ENCODE measurements at regions not wholly inside any gene's neighbourhood (a gene's known extent, or its start where the extent isn't known, plus 50 kb on each side); places are given as distances from the start of the nearest gene placed in this dataset.
"Not testable (repeated sequence)": the region's sequence is repeated elsewhere in the genome, so short reads cannot be mapped to it uniquely, and the experiment has no call there.

DNA sequence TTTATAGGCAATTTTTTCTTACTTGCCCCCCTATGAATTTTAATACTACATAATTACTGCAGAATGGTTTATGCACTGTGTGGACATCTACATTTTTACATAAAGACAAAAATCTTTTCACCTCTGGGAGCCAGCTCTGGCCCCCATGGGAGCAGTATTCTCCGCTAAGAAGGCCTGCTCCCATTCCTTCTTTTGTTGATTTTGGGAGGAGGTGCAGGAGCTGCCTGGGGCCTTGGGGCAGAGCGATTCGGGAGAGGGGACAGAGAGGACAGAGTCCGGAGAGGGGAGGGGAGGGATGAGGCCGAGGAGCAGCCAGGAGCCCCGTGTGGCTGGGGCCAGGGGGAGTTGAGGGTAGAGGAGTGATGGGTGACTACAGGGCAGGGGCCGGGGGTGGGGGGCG lies 452.0 kb downstream of the PREX1 start:
- DNase-seq = no peak

DNA sequence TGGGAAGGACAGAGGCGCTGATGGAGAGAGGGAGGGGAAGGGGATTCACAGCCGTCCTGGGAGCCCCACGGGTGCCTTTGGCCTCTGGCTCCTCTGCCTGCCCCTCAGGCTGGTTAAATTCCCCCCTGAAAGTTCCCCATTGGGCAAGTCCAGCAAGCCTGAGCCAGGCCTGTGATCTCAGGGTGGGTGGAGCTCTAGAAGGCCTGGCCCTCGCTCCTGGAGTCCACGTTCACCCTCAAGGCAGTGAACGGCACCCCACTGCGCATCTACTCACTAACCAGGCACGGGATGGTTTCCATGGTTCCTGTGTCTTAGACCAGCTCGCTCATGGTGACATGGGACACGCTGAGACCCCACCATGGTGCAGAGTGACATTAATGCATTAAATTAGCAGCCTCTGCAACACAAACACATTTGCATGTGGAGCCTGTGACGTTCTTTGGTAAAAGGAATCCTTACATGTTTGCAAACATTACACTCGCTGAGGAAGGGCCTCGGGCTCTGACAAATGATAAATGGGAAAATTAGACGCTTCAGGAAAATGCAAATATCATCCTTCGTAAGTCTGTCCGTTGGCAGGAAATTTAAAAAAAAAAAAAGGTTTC lies 452.7 kb downstream of the PREX1 start:
- no peak for DNase-seq

DNA sequence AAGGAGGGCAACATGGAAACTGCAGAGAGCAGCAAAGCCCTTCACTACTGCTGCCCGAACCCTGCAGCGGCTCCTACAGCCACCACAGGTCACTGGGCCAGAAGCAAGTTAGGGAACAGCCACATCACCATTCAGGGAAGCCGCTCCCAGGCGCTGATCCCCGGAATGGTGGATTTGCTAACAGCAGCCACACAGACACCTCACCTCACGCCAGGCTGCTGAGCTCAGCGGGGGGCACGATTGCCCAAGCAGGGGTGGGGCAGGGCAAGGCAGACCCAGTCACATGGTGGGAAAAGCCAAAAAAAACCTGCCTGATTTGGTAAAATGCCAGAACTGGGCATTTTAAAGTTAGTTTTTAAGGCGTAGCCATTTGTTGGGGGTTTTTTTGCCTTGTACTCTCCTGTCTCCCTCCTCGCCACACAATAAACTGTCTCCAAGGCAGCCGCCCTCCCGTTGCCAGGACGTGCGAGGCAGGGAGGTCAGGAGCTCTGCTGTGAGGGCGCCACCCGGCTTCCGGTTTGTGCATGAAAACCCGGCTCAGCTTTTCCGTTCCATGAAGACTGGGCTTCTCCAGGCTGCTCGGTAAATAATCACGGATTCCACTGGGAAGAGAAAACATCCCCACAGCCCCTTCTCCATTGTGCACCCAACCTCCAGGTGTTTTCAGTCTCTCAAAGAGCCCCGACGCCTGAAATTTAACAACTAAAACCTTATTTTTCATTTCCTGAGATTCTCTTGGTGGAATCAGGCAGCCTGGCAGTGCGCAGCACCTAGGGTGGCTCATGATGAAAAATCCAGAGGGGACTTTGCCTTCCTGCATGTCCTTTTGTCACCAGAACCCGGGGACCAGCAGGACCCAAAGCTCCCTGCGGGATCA lies 453.5 kb downstream of the PREX1 start:
- DNase-seq = not testable (repeated sequence)

DNA sequence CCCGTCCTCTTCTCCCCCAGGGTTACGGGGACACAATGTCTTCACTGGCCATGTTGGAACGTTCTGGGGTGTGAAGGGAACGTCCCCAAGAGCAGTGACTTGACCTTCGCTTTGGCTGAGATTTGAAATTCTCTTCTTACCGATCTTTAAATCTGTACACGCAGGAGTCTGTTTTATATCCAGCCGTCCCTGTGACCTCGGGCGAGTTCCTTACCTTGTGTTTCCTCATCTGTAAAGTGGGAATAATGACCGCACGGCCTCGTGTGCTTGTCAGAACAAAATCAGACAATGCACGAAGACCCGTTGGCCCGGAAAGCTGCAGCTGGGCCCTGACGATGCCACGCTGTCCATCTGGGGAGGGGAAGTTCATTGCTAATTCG lies 454.3 kb downstream of the PREX1 start:
- no peak for DNase-seq

DNA sequence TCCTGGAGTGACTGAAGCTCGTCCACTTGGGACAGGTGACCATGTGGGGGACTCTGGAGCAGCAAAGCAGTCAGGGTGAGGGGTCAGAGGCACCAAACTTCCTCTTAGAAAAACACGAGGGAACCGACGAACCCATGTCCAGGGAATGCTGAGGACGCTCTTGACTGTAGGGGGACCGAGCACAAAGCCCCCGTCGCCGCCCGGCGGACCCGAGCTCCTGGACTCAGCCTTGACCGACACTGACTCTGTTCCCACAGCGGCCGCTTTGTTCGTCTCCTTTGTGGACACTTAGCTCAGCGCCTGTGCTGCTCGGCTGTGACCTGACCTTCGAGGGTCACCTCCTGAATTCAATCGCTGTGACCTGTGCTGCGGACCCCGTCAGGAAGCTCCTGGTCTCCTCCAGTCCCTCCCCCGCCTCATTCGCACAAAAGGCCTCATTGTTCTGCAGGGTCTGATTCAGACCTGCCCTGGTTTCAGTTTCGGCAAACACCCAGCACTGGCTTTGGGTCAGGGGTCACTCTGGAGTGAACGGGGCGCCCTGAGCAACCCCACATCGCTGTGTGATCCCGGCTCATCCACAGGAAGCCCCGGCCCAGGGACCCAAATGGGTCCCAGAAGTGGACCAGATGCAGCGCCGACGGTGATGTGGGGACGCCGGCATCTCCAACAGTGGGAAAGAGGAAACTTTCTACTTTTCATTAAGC lies 454.8 kb downstream of the PREX1 start:
- DNase-seq = not testable (repeated sequence)

GRCh38 chr20:48371211-48371610 lies 456.6 kb downstream of the PREX1 start:
- DNase-seq = no peak

GRCh38 chr20:48368580-48369021 lies 459.2 kb downstream of the PREX1 start:
- DNase-seq = not testable (repeated sequence)

- DNase-seq = not testable (repeated sequence)
Measured at GRCh38 chr20:48367541-48368358, 460.0 kb downstream of the PREX1 start.

- DNase-seq = no peak
Measured at GRCh38 chr20:48366230-48366629, 461.6 kb downstream of the PREX1 start.

- no peak for DNase-seq
Measured at GRCh38 chr20:48364688-48365421, 462.9 kb downstream of the PREX1 start.

GRCh38 chr20:48364055-48364454 lies 463.7 kb downstream of the PREX1 start:
- DNase-seq = no peak

DNA sequence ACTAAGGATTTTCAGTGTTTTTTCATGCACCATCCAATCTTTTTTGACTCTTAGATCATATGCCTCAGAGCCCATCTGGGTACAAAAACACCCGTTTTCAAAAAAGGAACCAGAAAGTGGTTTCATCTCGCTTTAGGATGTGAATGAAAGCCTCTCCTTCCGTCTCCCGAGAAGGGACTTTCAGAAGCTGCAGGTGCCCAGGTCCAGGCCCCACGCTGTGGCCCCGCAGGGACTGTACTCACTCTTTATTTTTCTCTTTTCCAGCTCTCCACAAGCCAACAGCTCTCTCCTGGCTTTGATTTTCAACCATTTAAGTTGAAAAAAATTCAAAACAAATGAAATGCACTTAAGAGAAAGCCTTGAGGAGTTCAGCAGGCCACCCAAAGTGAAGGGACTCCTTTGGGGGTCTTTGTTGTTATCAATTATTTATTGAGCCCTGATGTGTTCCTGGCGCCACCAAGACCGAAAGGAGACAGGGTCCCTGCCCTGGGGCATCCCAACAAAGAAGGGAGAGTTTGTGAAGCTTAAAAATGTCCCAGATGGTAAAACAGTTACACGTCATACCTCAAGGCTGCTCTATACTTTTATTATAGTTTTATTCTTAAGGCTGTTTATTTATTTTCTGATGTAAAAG lies 467.3 kb downstream of the PREX1 start:
- DNase-seq = no peak

DNA sequence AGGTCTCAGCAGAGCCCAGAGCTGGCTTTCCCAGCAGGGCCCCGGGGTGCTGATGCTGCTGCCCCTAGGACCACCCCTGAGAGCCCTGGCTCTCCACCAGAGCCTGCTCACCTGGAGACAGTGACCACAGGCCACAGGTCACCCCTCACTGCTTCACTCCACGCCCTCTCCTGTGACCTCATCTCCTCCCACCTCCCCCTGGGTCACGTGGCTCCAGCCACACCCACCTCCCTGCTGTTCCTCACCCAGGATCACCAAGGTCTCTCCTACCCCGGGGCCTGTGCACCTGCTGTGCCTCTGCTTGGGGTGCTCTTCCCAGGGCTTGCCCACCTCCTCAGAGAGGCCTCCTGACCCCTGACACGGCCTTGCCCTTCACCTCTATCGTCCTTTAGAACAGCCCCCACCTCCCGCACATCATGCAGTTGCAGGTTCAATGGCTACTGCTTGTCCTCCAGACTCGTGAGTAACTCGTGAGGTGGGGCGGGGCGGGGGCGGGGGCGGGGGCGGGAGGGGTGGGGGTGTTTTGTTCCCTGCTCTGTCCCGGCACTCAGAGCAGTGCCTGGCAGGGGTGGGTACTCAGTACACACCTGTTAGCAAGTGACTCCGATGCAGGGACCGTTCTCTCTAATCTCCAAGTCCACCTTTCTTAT lies 468.0 kb downstream of the PREX1 start:
- no peak for DNase-seq

- not testable (repeated sequence) for DNase-seq
Measured at GRCh38 chr20:48359055-48359390, 468.8 kb downstream of the PREX1 start.

DNA sequence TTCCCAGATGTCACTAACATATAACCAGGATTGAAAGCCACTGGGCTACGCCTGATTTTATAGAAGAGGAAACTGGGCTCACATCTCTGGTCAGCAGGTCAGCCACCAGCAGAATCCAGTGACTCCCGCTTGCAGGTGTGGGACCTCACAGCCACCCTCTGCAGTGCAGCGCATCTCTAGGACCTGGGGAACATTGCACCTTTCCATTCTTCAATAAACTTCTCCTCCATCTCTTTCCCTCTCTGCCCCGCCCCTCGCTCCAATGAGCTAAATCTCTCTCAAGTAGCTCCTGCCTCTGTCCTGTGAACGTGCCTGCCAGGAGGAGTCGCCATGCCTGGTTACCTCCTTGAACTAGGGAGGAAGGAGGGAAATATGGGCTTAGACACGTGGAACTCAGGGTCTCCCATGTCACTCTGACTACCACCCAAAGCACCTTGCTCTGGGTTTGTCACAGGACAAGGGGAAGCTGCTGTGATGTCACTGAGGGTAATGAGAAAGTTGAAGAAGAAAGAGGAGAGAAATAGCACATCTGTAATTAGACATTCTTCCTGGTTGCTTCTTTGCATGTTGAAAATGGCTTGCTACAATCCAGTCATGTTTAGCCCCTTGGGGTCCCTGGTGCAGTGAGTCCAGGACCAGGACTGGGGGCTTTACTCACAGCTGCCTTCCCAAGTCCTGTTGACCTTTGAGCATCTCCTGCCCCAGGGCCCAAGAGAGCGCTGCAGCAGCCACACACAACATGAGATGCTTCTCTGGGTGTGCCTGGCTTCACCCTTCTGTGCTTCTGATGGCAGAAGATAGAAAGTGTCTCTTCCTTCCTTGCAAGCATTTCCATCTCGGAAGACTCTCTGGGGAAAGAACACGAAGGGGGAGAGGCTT lies 469.4 kb downstream of the PREX1 start:
- DNase-seq = no peak

DNA sequence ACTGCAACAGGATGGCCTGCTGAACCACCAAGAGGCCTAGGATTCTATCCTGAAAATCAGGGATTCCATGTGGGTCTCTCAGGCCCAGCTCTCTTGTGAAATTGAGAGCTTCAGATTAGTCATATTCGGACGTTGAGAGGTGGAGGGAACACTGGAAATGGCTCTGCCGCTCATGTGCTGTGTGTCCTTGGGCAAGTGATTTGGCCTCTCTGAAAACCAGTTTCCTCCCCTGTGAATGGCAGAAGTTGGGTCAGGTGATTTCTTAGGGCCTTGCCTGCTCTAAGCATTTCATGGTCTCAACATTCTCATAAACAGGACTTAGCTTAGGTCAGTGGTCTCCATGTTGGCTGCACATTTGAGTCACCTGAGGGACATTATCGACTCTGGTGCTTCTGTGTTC lies 470.1 kb downstream of the PREX1 start:
- no peak for DNase-seq

GRCh38 chr20:48354903-48355302 lies 472.9 kb downstream of the PREX1 start:
- DNase-seq = no peak

DNA sequence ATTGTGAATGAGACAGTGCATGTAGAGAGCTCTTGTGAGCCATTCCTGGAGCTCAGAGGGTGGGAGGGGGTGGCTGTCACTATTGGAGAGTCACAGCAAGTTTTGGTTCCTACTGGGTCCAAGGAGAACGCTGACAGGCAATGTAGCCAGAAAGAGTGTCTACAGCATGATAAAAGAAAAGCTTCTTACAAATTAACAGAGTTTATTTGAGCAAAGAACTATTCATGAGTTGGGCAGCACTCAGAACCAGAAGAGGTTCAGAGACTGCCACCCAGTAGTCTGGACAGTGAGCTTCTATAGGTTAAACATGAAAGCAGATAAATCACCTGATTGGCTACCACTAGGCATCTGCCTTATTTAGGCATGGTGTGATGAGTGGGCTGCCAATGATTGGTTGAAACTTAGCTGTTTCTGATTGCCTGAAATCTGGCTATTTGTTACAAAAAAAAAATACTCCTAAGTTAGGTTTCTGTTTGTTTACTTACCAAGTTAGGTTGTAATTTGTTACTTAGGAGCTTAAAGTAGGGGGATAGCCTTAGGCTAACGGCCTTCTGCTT lies 473.4 kb downstream of the PREX1 start:
- no peak for DNase-seq

DNA sequence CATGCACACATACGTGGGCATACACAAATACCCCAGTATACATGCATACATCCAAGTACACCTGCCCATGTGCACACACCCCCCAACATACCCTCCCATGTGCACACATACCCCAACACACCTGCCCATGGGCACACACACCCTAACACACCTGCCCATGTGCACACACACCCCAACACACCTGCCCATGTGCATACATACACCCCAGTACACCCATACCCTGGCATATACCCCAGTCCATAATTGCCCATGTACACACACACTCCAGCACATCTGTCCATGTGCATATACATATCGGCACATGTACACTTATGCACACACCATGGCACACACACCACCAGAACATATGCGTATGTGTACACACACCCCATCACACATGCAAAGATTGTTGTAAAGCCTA lies 475.2 kb downstream of the PREX1 start:
- no peak for DNase-seq

DNA sequence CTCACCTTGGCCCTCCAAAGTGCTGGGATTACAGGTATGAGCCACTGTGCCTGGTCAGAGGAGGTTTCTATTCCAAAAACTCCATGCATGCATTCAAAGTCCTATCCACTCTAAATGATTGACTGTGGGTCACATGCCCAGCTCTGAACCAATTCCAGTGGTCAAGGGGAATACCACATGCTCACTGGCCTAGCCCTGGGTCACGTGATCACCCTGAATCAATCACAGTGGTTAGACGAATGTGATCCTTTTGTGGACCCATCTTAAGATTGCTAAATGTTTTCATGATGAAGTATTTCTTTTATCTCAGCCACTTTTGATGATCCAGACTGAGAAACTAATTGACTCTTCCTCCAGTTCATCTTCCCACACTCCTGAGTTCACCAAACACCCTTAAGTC lies 475.8 kb downstream of the PREX1 start:
- no peak for DNase-seq
